ENCODE measurements at regions not wholly inside any gene's neighbourhood (a gene's known extent, or its start where the extent isn't known, plus 50 kb on each side); places are given as distances from the start of the nearest gene placed in this dataset.

DNA sequence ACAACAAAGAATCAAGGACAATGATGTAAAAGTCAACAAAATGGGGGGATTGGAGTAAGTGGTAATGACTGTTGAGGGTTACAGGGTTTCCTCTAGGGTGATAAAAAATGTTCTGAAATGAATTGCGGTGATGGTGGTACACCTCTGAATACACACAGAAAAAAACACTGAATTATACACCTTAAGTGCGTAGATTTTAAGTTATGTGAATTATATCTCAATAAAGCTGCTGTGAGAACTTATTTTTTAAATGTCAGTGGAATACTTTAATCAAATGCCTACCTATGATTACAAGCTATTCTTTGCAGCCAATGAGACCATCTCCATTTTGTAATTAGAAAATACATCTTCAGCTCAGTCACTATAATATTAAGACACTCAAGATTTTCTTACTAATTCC lies 53.5 kb downstream of the ZNF608 start:
- H3K27me3 ChIP-seq (ENCODE audit: control insufficient read depth in 2 of 2, insufficient read depth in 2 of 2, low read length in 2 of 2): no peaks in the 10 kb centered on the region
- Mint-ChIP-seq H3K4me3 (no peak overlapping the region), H3K27ac (no peak overlapping the region), H3K4me1 (no peaks in the 10 kb centered on the region), H3K9me3 (peaks cover 0 to 4% (median 1%) of the 10 kb centered on the region in 7 donors), H3K36me3 (no peaks in the 10 kb centered on the region), H3K27me3 (ENCODE audit: low read depth in 3 of 3) (no peaks in the 10 kb centered on the region)
- DNase-seq: no peak
- H3K4me2 ChIP-seq (replicated peaks; ENCODE audit: extremely low read depth, low read length, poor library complexity, severe bottlenecking): no peak overlapping the region
- H3K9me3 ChIP-seq (replicated peaks in 1 of 2; ENCODE audit: control insufficient read depth in 1 of 2, insufficient read depth in 1 of 2, low read length in 2 of 2): no peaks in the 10 kb centered on the region
- no peak overlapping the region for H2AFZ ChIP-seq (ENCODE audit: insufficient read depth, low read depth, low read length, poor library complexity, severe bottlenecking)
- H3K79me2 ChIP-seq (ENCODE audit: insufficient read depth, low read length): no peaks in the 10 kb centered on the region
- no peak overlapping the region for H3K9ac ChIP-seq (ENCODE audit: insufficient read depth, low read length, poor library complexity, severe bottlenecking)
- no peaks in the 10 kb centered on the region for H4K20me1 ChIP-seq (ENCODE audit: insufficient read depth, low read length)
- WGBS (ENCODE audit: insufficient coverage): no CpG with 5 or more reads among the region's 2 CpGs
- H3K36me3 ChIP-seq (replicated peaks in 1 of 2; ENCODE audit: control insufficient read depth in 1 of 2, insufficient read depth in 2 of 2, low read length in 2 of 2): no peaks in the 10 kb centered on the region
- TF ChIP-seq, protein P1, sequence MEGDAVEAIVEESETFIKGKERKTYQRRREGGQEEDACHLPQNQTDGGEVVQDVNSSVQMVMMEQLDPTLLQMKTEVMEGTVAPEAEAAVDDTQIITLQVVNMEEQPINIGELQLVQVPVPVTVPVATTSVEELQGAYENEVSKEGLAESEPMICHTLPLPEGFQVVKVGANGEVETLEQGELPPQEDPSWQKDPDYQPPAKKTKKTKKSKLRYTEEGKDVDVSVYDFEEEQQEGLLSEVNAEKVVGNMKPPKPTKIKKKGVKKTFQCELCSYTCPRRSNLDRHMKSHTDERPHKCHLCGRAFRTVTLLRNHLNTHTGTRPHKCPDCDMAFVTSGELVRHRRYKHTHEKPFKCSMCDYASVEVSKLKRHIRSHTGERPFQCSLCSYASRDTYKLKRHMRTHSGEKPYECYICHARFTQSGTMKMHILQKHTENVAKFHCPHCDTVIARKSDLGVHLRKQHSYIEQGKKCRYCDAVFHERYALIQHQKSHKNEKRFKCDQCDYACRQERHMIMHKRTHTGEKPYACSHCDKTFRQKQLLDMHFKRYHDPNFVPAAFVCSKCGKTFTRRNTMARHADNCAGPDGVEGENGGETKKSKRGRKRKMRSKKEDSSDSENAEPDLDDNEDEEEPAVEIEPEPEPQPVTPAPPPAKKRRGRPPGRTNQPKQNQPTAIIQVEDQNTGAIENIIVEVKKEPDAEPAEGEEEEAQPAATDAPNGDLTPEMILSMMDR (IDR thresholded peaks at IDR 0.05): no peak
- H3K27ac ChIP-seq (ENCODE audit: low read depth in 1 of 2, low read length in 2 of 2): no peak overlapping the region
- intact Hi-C loops (cut with micrococcal nuclease): no loop called here
- no peak overlapping the region for H3K4me3 ChIP-seq (replicated peaks in 1 of 3; ENCODE audit: low read depth in 2 of 3, low read length in 3 of 3)
- H3K4me1 ChIP-seq (ENCODE audit: control insufficient read depth in 1 of 2, insufficient read depth in 2 of 2, low read length in 2 of 2): no peaks in the 10 kb centered on the region

DNA sequence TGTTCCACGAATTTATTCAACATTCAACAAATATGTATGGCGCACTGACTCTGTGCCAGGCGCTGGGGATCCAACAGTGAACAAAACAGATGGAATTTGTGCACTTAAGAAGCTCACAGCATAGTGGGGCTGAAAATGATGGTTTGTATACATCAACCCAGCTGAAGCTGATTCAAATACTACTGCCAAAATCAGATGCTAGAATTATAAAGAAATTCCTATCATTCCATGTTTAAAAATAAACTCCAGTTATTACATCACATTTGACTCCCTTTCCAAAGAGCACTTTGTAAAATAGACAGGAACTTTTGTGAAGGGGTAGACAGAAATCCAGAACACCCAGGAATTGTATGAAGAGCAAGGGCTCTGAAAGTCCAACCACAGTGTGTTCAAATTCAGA lies 54.1 kb downstream of the ZNF608 start:
- H3K4me3 Mint-ChIP-seq: no peak overlapping the region
- peaks cover 0 to 4% (median 1%) of the 10 kb centered on the region in 7 donors for H3K9me3 Mint-ChIP-seq
- H3K79me2 ChIP-seq (ENCODE audit: insufficient read depth, low read length): no peaks in the 10 kb centered on the region
- no peaks in the 10 kb centered on the region for H3K4me1 Mint-ChIP-seq
- H3K9ac ChIP-seq (ENCODE audit: insufficient read depth, low read length, poor library complexity, severe bottlenecking): no peak overlapping the region
- H3K27ac Mint-ChIP-seq: no peak overlapping the region
- H3K4me2 ChIP-seq (replicated peaks; ENCODE audit: extremely low read depth, low read length, poor library complexity, severe bottlenecking): no peak overlapping the region
- no peaks in the 10 kb centered on the region for H4K20me1 ChIP-seq (ENCODE audit: insufficient read depth, low read length)
- intact Hi-C loops (cut with micrococcal nuclease): no loop called here
- no peak overlapping the region for H2AFZ ChIP-seq (ENCODE audit: insufficient read depth, low read depth, low read length, poor library complexity, severe bottlenecking)
- no peaks in the 10 kb centered on the region for H3K27me3 ChIP-seq (ENCODE audit: control insufficient read depth in 2 of 2, insufficient read depth in 2 of 2, low read length in 2 of 2)
- H3K4me1 ChIP-seq (ENCODE audit: control insufficient read depth in 1 of 2, insufficient read depth in 2 of 2, low read length in 2 of 2): no peaks in the 10 kb centered on the region
- H3K36me3 Mint-ChIP-seq: no peaks in the 10 kb centered on the region
- WGBS (ENCODE audit: insufficient coverage): no CpG with 5 or more reads among the region's 3 CpGs
- no peaks in the 10 kb centered on the region for H3K9me3 ChIP-seq (replicated peaks in 1 of 2; ENCODE audit: control insufficient read depth in 1 of 2, insufficient read depth in 1 of 2, low read length in 2 of 2)
- no peaks in the 10 kb centered on the region for H3K27me3 Mint-ChIP-seq (ENCODE audit: low read depth in 3 of 3)
- DNase-seq: no peak
- no peak overlapping the region for H3K27ac ChIP-seq (ENCODE audit: low read depth in 1 of 2, low read length in 2 of 2)
- no peaks in the 10 kb centered on the region for H3K36me3 ChIP-seq (replicated peaks in 1 of 2; ENCODE audit: control insufficient read depth in 1 of 2, insufficient read depth in 2 of 2, low read length in 2 of 2)
- TF ChIP-seq, protein P1 (IDR thresholded peaks at IDR 0.05): no peak
- H3K4me3 ChIP-seq (replicated peaks in 1 of 3; ENCODE audit: low read depth in 2 of 3, low read length in 3 of 3): no peak overlapping the region

All from CD14-positive monocyte (primary cell).